ENCODE measurements at regions not wholly inside any gene's neighbourhood (a gene's known extent, or its start where the extent isn't known, plus 50 kb on each side); places are given as distances from the start of the nearest gene placed in this dataset.

GRCh38 chr13:54890976-54891375 is 1862.4 kb downstream of the OLFM4 start:
- no peak for DNase-seq (ENCODE audit: low spot score)

GRCh38 chr13:54901316-54901715 is 1872.7 kb downstream of the OLFM4 start:
- no peak for DNase-seq (ENCODE audit: low spot score)

GRCh38 chr13:54912367-54912766 is 1883.8 kb downstream of the OLFM4 start:
- no peak for DNase-seq (ENCODE audit: low spot score)

GRCh38 chr13:54913668-54914067 is 1885.1 kb downstream of the OLFM4 start:
- DNase-seq (ENCODE audit: low spot score) = no peak

- no peak for DNase-seq (ENCODE audit: low spot score)
Measured at GRCh38 chr13:54927538-54927937, 1898.9 kb downstream of the OLFM4 start.

GRCh38 chr13:54928071-54928470 is 1899.5 kb downstream of the OLFM4 start:
- DNase-seq (ENCODE audit: low spot score) = no peak

- DNase-seq (ENCODE audit: low spot score) = no peak
Measured at GRCh38 chr13:54934121-54934520, 1905.5 kb downstream of the OLFM4 start.

GRCh38 chr13:54945973-54946372 is 1917.4 kb downstream of the OLFM4 start:
- no peak for DNase-seq (ENCODE audit: low spot score)

GRCh38 chr13:54949735-54950134 is 1921.1 kb downstream of the OLFM4 start:
- no peak for DNase-seq (ENCODE audit: low spot score)

GRCh38 chr13:54950546-54950945 is 1921.9 kb downstream of the OLFM4 start:
- DNase-seq (ENCODE audit: low spot score) = no peak

- DNase-seq (ENCODE audit: low spot score) = no peak
Measured at GRCh38 chr13:54953786-54954185, 1925.2 kb downstream of the OLFM4 start.

GRCh38 chr13:54958781-54959180 is 1930.2 kb downstream of the OLFM4 start:
- DNase-seq (ENCODE audit: low spot score) = no peak

GRCh38 chr13:54965881-54966280 is 1937.3 kb downstream of the OLFM4 start:
- DNase-seq (ENCODE audit: low spot score) = peak; percentile 3

GRCh38 chr13:54972838-54973237 is 1944.2 kb downstream of the OLFM4 start:
- no peak for DNase-seq (ENCODE audit: low spot score)

- no peak for DNase-seq (ENCODE audit: low spot score)
Measured at GRCh38 chr13:54975676-54976075, 1947.1 kb downstream of the OLFM4 start.

GRCh38 chr13:54980651-54981050 is 1952.0 kb downstream of the OLFM4 start:
- no peak for DNase-seq (ENCODE audit: low spot score)

- no peak for DNase-seq (ENCODE audit: low spot score)
Measured at GRCh38 chr13:54989418-54989817, 1960.8 kb downstream of the OLFM4 start.

GRCh38 chr13:54999399-54999907 is 1970.8 kb downstream of the OLFM4 start:
- DNase-seq (ENCODE audit: low spot score) = no peak

GRCh38 chr13:55000043-55000442 is 1971.4 kb downstream of the OLFM4 start:
- DNase-seq (ENCODE audit: low spot score) = no peak

GRCh38 chr13:55000844-55001243 is 1972.2 kb downstream of the OLFM4 start:
- DNase-seq (ENCODE audit: low spot score) = no peak

GRCh38 chr13:55001881-55002280 is 1973.3 kb downstream of the OLFM4 start:
- no peak for DNase-seq (ENCODE audit: low spot score)

GRCh38 chr13:55007681-55008080 is 1979.1 kb downstream of the OLFM4 start:
- DNase-seq (ENCODE audit: low spot score) = no peak

- DNase-seq (ENCODE audit: low spot score) = no peak
Measured at GRCh38 chr13:55013051-55013450, 1984.4 kb downstream of the OLFM4 start.

- no peak for DNase-seq (ENCODE audit: low spot score)
Measured at GRCh38 chr13:55029280-55029679, 2000.7 kb downstream of the OLFM4 start.

- no peak for DNase-seq (ENCODE audit: low spot score)
Measured at GRCh38 chr13:55038230-55038629, 2009.6 kb downstream of the OLFM4 start.
